SK-N-SH (cell line): ENCODE measurements at regions not wholly inside any gene's neighbourhood (a gene's known extent, or its start where the extent isn't known, plus 50 kb on each side); places are given as distances from the start of the nearest gene placed in this dataset.

Source experiments
- CTCF ChIA-PET: fragments of 300-600, 350-600 bp; formaldehyde crosslinking; extraction: SDS; loops from one replicate; lab custom pipeline; 2021; lab: Yijun Ruan, JAX
- POLR2A ChIA-PET: fragments of 350-600 bp; sonication (Branson Sonifier 250); formaldehyde crosslinking; extraction: SDS; loops from one replicate; lab custom pipeline; 2020; ENCODE audit warnings: antibody characterized with exemption, inconsistent platforms; lab: Yijun Ruan, JAX
- DNase-seq: peaks from one replicate; pipeline ENCODE4 v3.0.0; 2012
- H2AFZ ChIP-seq: fragments of 200-600 bp; sonication (generic); 2 replicates; pipeline ENCODE4 v1.8.1; 2016; ENCODE audit warnings: antibody characterized with exemption, mild to moderate bottlenecking, low read depth
- H3F3A ChIP-seq: fragments of 200-600 bp; sonication (generic); replicated peaks from 2 replicates; pipeline ENCODE3; 2016; ENCODE audit warnings: antibody characterized with exemption, mild to moderate bottlenecking; ENCODE audit not compliant: insufficient read depth
- H3K27ac ChIP-seq, 2 experiments: fragments of 200-500 bp in 1 of 2; fragments of 200-600 bp in 1 of 2; sonication (Bioruptor generic) in 1 of 2; sonication (generic), shearing (Covaris generic) in 1 of 2; 2 replicates each; pipeline versions ENCODE4 v1.5.1 to v1.6.1; 2014 to 2016; ENCODE audit warnings: low read depth in 2 of 2, inconsistent platforms in 1 of 2, low read length in 1 of 2, mild to moderate bottlenecking in 1 of 2, mixed read lengths in 1 of 2
- H3K27me3 ChIP-seq: fragments of 200-600 bp; sonication (generic), shearing (Covaris generic); 2 replicates; pipeline ENCODE4 v1.6.1; 2016; ENCODE audit warnings: mixed run types; ENCODE audit not compliant: insufficient read depth
- H3K36me3 ChIP-seq, 2 experiments: fragments of 200-500 bp in 1 of 2; fragments of 200-600 bp in 1 of 2; sonication (Bioruptor generic) in 1 of 2; sonication (generic) in 1 of 2; replicated peaks in 1 of 2; 2 replicates each; pipeline versions ENCODE3 to v1.5.1; 2014 to 2016; ENCODE audit warnings: low read length in 1 of 2, mild to moderate bottlenecking in 1 of 2; ENCODE audit not compliant: insufficient read depth in 2 of 2, control insufficient read depth in 1 of 2
- H3K4me1 ChIP-seq, 2 experiments: fragments of 200-500 bp in 1 of 2; fragments of 200-600 bp in 1 of 2; sonication (Bioruptor generic) in 1 of 2; sonication (generic), shearing (Covaris generic) in 1 of 2; 2 replicates each; pipeline versions ENCODE4 v1.5.1 to v1.6.1; 2014 to 2016; ENCODE audit warnings: low read depth in 1 of 2, low read length in 1 of 2, mixed run types in 1 of 2; ENCODE audit not compliant: insufficient read depth in 2 of 2, control insufficient read depth in 1 of 2
- H3K4me2 ChIP-seq: fragments of 200-600 bp; sonication (generic), shearing (Covaris generic); 2 replicates; pipeline ENCODE4 v1.6.1; 2017; ENCODE audit warnings: mixed run types
- H3K4me3 ChIP-seq, 2 experiments: fragments of 200-500 bp in 1 of 2; fragments of 200-600 bp in 1 of 2; sonication (Bioruptor generic) in 1 of 2; sonication (generic), shearing (Covaris generic) in 1 of 2; 2 replicates each; pipeline versions ENCODE4 v1.5.1 to v1.8.1; 2014 to 2016; ENCODE audit warnings: low read depth in 2 of 2, inconsistent platforms in 1 of 2, low read length in 1 of 2, mild to moderate bottlenecking in 1 of 2, mixed read lengths in 1 of 2, moderate library complexity in 1 of 2
- H3K79me2 ChIP-seq: fragments of 200-600 bp; sonication (generic); 2 replicates; pipeline ENCODE4 v1.8.1; 2017; ENCODE audit warnings: mild to moderate bottlenecking; ENCODE audit not compliant: insufficient read depth
- H3K9ac ChIP-seq: fragments of 200-600 bp; sonication (generic); 2 replicates; pipeline ENCODE4 v1.6.1; 2017; ENCODE audit warnings: mixed run types
- H3K9me2 ChIP-seq: fragments of 200-600 bp; sonication (generic); 2 replicates; pipeline ENCODE4 v1.6.1; 2017; ENCODE audit warnings: mixed run types
- H3K9me3 ChIP-seq: fragments of 200-600 bp; sonication (generic); 2 replicates; pipeline ENCODE4 v1.6.1; 2017; ENCODE audit warnings: mixed run types, mild to moderate bottlenecking, moderate library complexity
- H4K20me1 ChIP-seq: fragments of 200-600 bp; sonication (generic); 2 replicates; pipeline ENCODE4 v1.6.1; 2017; ENCODE audit warnings: mild to moderate bottlenecking, mixed run types; ENCODE audit not compliant: insufficient read depth
- CTCF ChIP-seq: fragments of 200-600 bp; sonication (generic); IDR thresholded peaks from 2 replicates; pipeline ENCODE4 v1.6.1; 2017; ENCODE audit warnings: antibody characterized with exemption, mild to moderate bottlenecking, moderate library complexity
- FOXJ3 ChIP-seq: sonication (generic); formaldehyde crosslinking; IDR thresholded peaks from 2 replicates; pipeline ENCODE4 v1.5.1; 2020; ENCODE audit warnings: mild to moderate bottlenecking, missing genetic modification reagents
- FOXM1 ChIP-seq: IDR thresholded peaks from 2 replicates; pipeline ENCODE4 v1.4.0; 2012; ENCODE audit warnings: low read depth, mild to moderate bottlenecking
- GATA2 ChIP-seq: sonication (generic); formaldehyde crosslinking; IDR thresholded peaks from 2 replicates; pipeline ENCODE4 v1.5.0; 2020; ENCODE audit warnings: mild to moderate bottlenecking, missing genetic modification reagents
- NRF1 ChIP-seq: IDR thresholded peaks from 2 replicates; pipeline ENCODE4 v1.6.1; 2012; ENCODE audit warnings: low read depth, mild to moderate bottlenecking, low read length
- POLR2AphosphoS5 ChIP-seq: IDR thresholded peaks from 2 replicates; pipeline ENCODE4 v1.6.1; 2012; ENCODE audit warnings: low read depth, low read length
- RCOR1 ChIP-seq: fragments of 150-350 bp; IDR thresholded peaks from 2 replicates; pipeline ENCODE4 v1.6.1; 2017; ENCODE audit warnings: antibody characterized with exemption, low read length
- REST ChIP-seq: IDR thresholded peaks from 2 replicates; pipeline ENCODE4 v1.6.1; 2012; ENCODE audit warnings: mild to moderate bottlenecking, low read depth, low read length, moderate library complexity
- RFX5 ChIP-seq: IDR thresholded peaks from 2 replicates; pipeline ENCODE4 v1.6.1; 2012; ENCODE audit warnings: mild to moderate bottlenecking, improper control_type of control experiment, low read length
- RXRA ChIP-seq: IDR thresholded peaks from 2 replicates; pipeline ENCODE4 v1.4.0; 2012; ENCODE audit warnings: low read depth, mild to moderate bottlenecking, borderline replicate concordance
- SIN3A ChIP-seq: IDR thresholded peaks from 2 replicates; pipeline ENCODE4 v1.6.1; 2012; ENCODE audit warnings: low read depth, mild to moderate bottlenecking, low read length, moderate library complexity, borderline replicate concordance
- SMC3 ChIP-seq: IDR thresholded peaks from 2 replicates; pipeline ENCODE4 v1.6.1; 2012; ENCODE audit warnings: low read depth, low read length, improper control_type of control experiment
- TAF1 ChIP-seq: IDR thresholded peaks from 2 replicates; pipeline ENCODE4 v1.6.1; 2012; ENCODE audit warnings: low read depth, mild to moderate bottlenecking, low read length, moderate library complexity, borderline replicate concordance
- TEAD4 ChIP-seq: IDR thresholded peaks from 2 replicates; pipeline ENCODE4 v1.4.0; 2012; ENCODE audit warnings: mild to moderate bottlenecking, borderline replicate concordance; ENCODE audit not compliant: insufficient read depth
- USF2 ChIP-seq: fragments of 150-350 bp; IDR thresholded peaks from 2 replicates; pipeline ENCODE4 v1.6.1; 2017; ENCODE audit warnings: antibody characterized with exemption, low read length, low read depth, borderline replicate concordance
- YY1 ChIP-seq: IDR thresholded peaks from 2 replicates; pipeline ENCODE4 v1.4.0; 2012; ENCODE audit warnings: low read depth, mild to moderate bottlenecking
- WGBS: methylation state at CpG from one replicate; pipeline ENCODE4 v1.1.6; 2017; ENCODE audit warnings: low lambda C conversion rate; 5-methylcytosine and 5-hydroxymethylcytosine counted together
- TF ChIP-seq, protein P1 (sequence below): IDR thresholded peaks from 2 replicates; pipeline ENCODE4 v1.4.0; 2012; ENCODE audit warnings: low read depth, borderline replicate concordance
- TF ChIP-seq, protein P2 (sequence below): IDR thresholded peaks from 2 replicates; pipeline ENCODE4 v1.4.0; 2012; ENCODE audit warnings: low read depth, borderline replicate concordance
- TF ChIP-seq, protein P3 (sequence below): IDR thresholded peaks from 2 replicates; pipeline ENCODE4; 2012
- TF ChIP-seq, protein P4 (sequence below): IDR thresholded peaks from 2 replicates; pipeline ENCODE4 v1.4.0; 2012; ENCODE audit warnings: low read depth

DNA sequence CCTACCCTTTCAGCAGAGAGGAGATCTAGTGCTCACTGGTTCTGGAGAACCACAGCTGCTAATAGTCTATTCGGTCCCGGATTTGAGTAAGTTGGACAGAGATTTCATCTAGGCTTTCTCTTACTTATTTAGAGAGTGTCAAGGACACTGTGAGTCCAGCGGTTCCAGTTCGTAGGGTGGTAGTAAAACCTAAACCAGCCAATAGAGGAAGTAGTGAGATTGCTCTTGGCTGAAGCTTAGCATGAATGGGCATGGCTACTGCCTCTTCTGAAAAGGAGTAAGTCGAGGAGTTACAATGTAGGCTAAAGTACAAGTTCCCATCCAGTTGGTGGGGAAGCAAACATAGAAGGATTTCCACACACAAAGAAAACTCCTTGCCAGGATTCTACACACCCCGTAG lies 109.6 kb upstream of the MOCS2 start:
- ChIA-PET POLR2A (no interaction called here), CTCF (interaction anchor here (0.6 kb wide), 1 partner anchor 22 kb away, joined by 3 read pairs; no protein-coding TSS in a partner anchor)
- no peak overlapping the region for H3K27ac ChIP-seq
- H3K4me1 ChIP-seq: no peaks in the 10 kb centered on the region
- 30% methylated on average over 6 of the region's 6 CpGs for WGBS
- no peaks in the 10 kb centered on the region for H3K9me2 ChIP-seq
- H2AFZ ChIP-seq: no peak overlapping the region
- TF ChIP-seq, protein P1, sequence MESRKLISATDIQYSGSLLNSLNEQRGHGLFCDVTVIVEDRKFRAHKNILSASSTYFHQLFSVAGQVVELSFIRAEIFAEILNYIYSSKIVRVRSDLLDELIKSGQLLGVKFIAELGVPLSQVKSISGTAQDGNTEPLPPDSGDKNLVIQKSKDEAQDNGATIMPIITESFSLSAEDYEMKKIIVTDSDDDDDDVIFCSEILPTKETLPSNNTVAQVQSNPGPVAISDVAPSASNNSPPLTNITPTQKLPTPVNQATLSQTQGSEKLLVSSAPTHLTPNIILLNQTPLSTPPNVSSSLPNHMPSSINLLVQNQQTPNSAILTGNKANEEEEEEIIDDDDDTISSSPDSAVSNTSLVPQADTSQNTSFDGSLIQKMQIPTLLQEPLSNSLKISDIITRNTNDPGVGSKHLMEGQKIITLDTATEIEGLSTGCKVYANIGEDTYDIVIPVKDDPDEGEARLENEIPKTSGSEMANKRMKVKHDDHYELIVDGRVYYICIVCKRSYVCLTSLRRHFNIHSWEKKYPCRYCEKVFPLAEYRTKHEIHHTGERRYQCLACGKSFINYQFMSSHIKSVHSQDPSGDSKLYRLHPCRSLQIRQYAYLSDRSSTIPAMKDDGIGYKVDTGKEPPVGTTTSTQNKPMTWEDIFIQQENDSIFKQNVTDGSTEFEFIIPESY: no peak
- TF ChIP-seq RXRA (no peak), SMC3 (no peak), RFX5 (no peak), FOXM1 (no peak), CTCF (no peak), RCOR1 (no peak), SIN3A (no peak), FOXJ3 (CRISPR knock-in tag) (no peak), USF2 (no peak), POLR2AphosphoS5 (no peak), GATA2 (CRISPR knock-in tag) (no peak), YY1 (no peak), TEAD4 (no peak), REST (no peak), TAF1 (no peak), NRF1 (no peak)
- TF ChIP-seq, protein P2, sequence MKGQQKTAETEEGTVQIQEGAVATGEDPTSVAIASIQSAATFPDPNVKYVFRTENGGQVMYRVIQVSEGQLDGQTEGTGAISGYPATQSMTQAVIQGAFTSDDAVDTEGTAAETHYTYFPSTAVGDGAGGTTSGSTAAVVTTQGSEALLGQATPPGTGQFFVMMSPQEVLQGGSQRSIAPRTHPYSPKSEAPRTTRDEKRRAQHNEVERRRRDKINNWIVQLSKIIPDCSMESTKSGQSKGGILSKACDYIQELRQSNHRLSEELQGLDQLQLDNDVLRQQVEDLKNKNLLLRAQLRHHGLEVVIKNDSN: no peak
- TF ChIP-seq, protein P3, sequence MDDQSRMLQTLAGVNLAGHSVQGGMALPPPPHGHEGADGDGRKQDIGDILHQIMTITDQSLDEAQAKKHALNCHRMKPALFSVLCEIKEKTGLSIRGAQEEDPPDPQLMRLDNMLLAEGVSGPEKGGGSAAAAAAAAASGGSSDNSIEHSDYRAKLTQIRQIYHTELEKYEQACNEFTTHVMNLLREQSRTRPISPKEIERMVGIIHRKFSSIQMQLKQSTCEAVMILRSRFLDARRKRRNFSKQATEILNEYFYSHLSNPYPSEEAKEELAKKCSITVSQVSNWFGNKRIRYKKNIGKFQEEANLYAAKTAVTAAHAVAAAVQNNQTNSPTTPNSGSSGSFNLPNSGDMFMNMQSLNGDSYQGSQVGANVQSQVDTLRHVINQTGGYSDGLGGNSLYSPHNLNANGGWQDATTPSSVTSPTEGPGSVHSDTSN: no peak
- TF ChIP-seq, protein P4, sequence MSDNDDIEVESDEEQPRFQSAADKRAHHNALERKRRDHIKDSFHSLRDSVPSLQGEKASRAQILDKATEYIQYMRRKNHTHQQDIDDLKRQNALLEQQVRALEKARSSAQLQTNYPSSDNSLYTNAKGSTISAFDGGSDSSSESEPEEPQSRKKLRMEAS: no peak
- H3K9ac ChIP-seq: no peak overlapping the region
- H3K36me3 ChIP-seq: no peaks in the 10 kb centered on the region
- H4K20me1 ChIP-seq: no peaks in the 10 kb centered on the region
- H3K79me2 ChIP-seq: no peaks in the 10 kb centered on the region
- H3K9me3 ChIP-seq: 0 out of 2 replicates have a peak, but pooled peaks cover 8% of the 10 kb centered on the region
- no peaks in the 10 kb centered on the region for H3F3A ChIP-seq
- H3K4me2 ChIP-seq: no peak overlapping the region
- H3K4me3 ChIP-seq: no peak overlapping the region
- no peak for DNase-seq
- H3K27me3 ChIP-seq: no peaks in the 10 kb centered on the region
